ENCODE measurements at regions not wholly inside any gene's neighbourhood (a gene's known extent, or its start where the extent isn't known, plus 50 kb on each side); places are given as distances from the start of the nearest gene placed in this dataset.

GRCh38 chr5:15159606-15160005 lies 288.0 kb upstream of the ANKH start:
- Mint-ChIP-seq H3K4me1 (ENCODE audit: low read depth, unreplicated experiment) (no peaks in the 10 kb centered on the region), H3K4me3 (ENCODE audit: low read depth, unreplicated experiment) (no peak overlapping the region), H3K9me3 (ENCODE audit: low read depth, unreplicated experiment) (peaks cover 6% of the 10 kb centered on the region), H3K27ac (ENCODE audit: unreplicated experiment) (no peak overlapping the region), H3K27me3 (ENCODE audit: unreplicated experiment) (peaks cover 9% of the 10 kb centered on the region), H3K36me3 (ENCODE audit: insufficient read depth, unreplicated experiment) (no peaks in the 10 kb centered on the region)
- no TSS peak for BruUV-seq (replicated peaks)
- no peak for TF ChIP-seq CTCF (IDR thresholded peaks at IDR 0.05; ENCODE audit: unreplicated experiment)
- no peak for DNase-seq
- intact Hi-C loops (cut with micrococcal nuclease; ENCODE audit: unreplicated experiment), result no loop called here
- CTCF ChIA-PET, result no interaction called here

GRCh38 chr5:15142458-15142857 lies 270.9 kb upstream of the ANKH start:
- no peak overlapping the region for H3K27ac Mint-ChIP-seq (ENCODE audit: unreplicated experiment)
- H3K4me3 Mint-ChIP-seq (ENCODE audit: low read depth, unreplicated experiment), result no peak overlapping the region
- peaks cover 18% of the 10 kb centered on the region for H3K27me3 Mint-ChIP-seq (ENCODE audit: unreplicated experiment)
- DNase-seq, result no peak
- BruUV-seq (replicated peaks), result no TSS peak
- intact Hi-C loops (cut with micrococcal nuclease; ENCODE audit: unreplicated experiment), result no loop called here
- TF ChIP-seq CTCF (IDR thresholded peaks at IDR 0.05; ENCODE audit: unreplicated experiment), result no peak
- no peaks in the 10 kb centered on the region for H3K4me1 Mint-ChIP-seq (ENCODE audit: low read depth, unreplicated experiment)
- no peaks in the 10 kb centered on the region for H3K36me3 Mint-ChIP-seq (ENCODE audit: insufficient read depth, unreplicated experiment)
- peaks cover 3% of the 10 kb centered on the region for H3K9me3 Mint-ChIP-seq (ENCODE audit: low read depth, unreplicated experiment)
- CTCF ChIA-PET, result interaction anchor here (0.7 kb wide), 1 partner anchor 139 kb away, joined by 3 read pairs; no protein-coding TSS in a partner anchor

- CTCF ChIA-PET, result no interaction called here
- no peaks in the 10 kb centered on the region for H3K9me3 Mint-ChIP-seq (ENCODE audit: low read depth, unreplicated experiment)
- intact Hi-C loops (cut with micrococcal nuclease; ENCODE audit: unreplicated experiment), result no loop called here
- no peak for DNase-seq
- no peak for TF ChIP-seq CTCF (IDR thresholded peaks at IDR 0.05; ENCODE audit: unreplicated experiment)
- H3K36me3 Mint-ChIP-seq (ENCODE audit: insufficient read depth, unreplicated experiment), result no peaks in the 10 kb centered on the region
- no peaks in the 10 kb centered on the region for H3K4me1 Mint-ChIP-seq (ENCODE audit: low read depth, unreplicated experiment)
- BruUV-seq (replicated peaks), result no TSS peak
- peaks cover 18% of the 10 kb centered on the region for H3K27me3 Mint-ChIP-seq (ENCODE audit: unreplicated experiment)
- no peak overlapping the region for H3K27ac Mint-ChIP-seq (ENCODE audit: unreplicated experiment)
- H3K4me3 Mint-ChIP-seq (ENCODE audit: low read depth, unreplicated experiment), result no peak overlapping the region
Observed at GRCh38 chr5:15137414-15137813, 265.8 kb upstream of the ANKH start.

GRCh38 chr5:15135661-15136060 lies 264.1 kb upstream of the ANKH start:
- intact Hi-C loops (cut with micrococcal nuclease; ENCODE audit: unreplicated experiment), result no loop called here
- Mint-ChIP-seq H3K27ac (ENCODE audit: unreplicated experiment) (no peak overlapping the region), H3K36me3 (ENCODE audit: insufficient read depth, unreplicated experiment) (no peaks in the 10 kb centered on the region), H3K4me3 (ENCODE audit: low read depth, unreplicated experiment) (no peak overlapping the region), H3K4me1 (ENCODE audit: low read depth, unreplicated experiment) (no peaks in the 10 kb centered on the region), H3K27me3 (ENCODE audit: unreplicated experiment) (peaks cover 15% of the 10 kb centered on the region), H3K9me3 (ENCODE audit: low read depth, unreplicated experiment) (no peaks in the 10 kb centered on the region)
- CTCF ChIA-PET, result interaction anchor here (0.5 kb wide), 1 partner anchor 80 kb away, joined by 5 read pairs; no protein-coding TSS in a partner anchor
- no peak for DNase-seq
- TF ChIP-seq CTCF (IDR thresholded peaks at IDR 0.05; ENCODE audit: unreplicated experiment), result no peak
- no TSS peak for BruUV-seq (replicated peaks)

All from Calu3 (cell line).